Mesothelial cell of epicardium (in vitro differentiated cells): ENCODE measurements at regions not wholly inside any gene's neighbourhood (a gene's known extent, or its start where the extent isn't known, plus 50 kb on each side); places are given as distances from the start of the nearest gene placed in this dataset.
A peak's percentile ranks its signal among the peaks of the same experiment; 100 is the strongest.

ENCODE experiments used
- DNase-seq, 2 experiments: peaks; one replicate each; pipeline ENCODE4 v3.0.0; 2021; ENCODE audit warnings: low spot score in 2 of 2; ENCODE audit not compliant: unreplicated experiment in 2 of 2
- H3K27ac Mint-ChIP-seq: 2 replicates; pipeline ENCODE4 v1.8.0; 2021; ENCODE audit warnings: mixed read lengths
- H3K27me3 Mint-ChIP-seq: 2 replicates; pipeline ENCODE4 v1.8.0; 2021; ENCODE audit warnings: low read depth, mixed read lengths
- H3K36me3 Mint-ChIP-seq: 2 replicates; pipeline ENCODE4 v1.8.0; 2021; ENCODE audit warnings: mixed read lengths
- H3K4me1 Mint-ChIP-seq: 2 replicates; pipeline ENCODE4 v1.8.0; 2021; ENCODE audit warnings: mixed read lengths
- H3K4me3 Mint-ChIP-seq: 2 replicates; pipeline ENCODE4 v1.8.0; 2021; ENCODE audit warnings: mild to moderate bottlenecking, moderate library complexity, mixed read lengths
- H3K9me3 Mint-ChIP-seq: 2 replicates; pipeline ENCODE4 v1.8.0; 2021; ENCODE audit warnings: mixed read lengths
- TF ChIP-seq, protein P1 (sequence below): fragments of 200-600 bp; sonication (generic); IDR thresholded peaks from one replicate; pipeline ENCODE4 v1.5.0; 2021; ENCODE audit warnings: antibody characterized with exemption; ENCODE audit not compliant: unreplicated experiment

DNA sequence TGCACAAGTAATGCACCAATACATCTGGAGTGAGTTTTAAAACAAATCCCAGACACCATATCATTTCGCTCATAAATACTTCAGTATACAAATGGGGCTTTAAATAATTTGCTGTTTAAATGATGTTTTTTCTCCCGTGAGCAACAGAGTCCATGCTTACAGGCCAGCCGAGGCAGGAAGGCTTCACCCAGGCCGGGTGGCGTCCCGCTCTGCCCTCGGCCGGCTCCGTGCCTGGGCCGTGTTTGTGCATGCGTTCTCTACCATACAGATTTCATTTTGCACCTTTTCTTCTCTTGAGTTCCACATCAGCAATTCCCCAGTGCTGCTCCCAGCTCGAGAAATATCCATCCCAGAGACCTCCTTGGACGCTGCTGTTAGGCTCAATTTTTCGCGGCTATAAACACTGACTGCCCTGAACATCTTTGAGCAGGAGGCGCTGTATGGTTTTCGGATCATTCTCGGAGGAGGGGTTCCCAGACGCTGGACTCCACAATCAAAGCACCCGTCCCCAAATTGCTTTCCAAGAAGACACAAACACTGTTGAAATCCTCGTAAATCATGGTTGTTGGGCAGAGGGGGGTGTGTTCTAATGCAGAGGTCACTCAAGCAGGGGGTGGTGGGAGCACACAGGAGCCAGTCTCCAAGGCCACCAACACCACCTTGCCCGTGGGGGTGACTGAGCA, 91.6 kb downstream of the MICALL2 start:
- H3K27me3 Mint-ChIP-seq: peaks cover 74% of the 10 kb centered on the region
- no peaks in the 10 kb centered on the region for H3K36me3 Mint-ChIP-seq
- TF ChIP-seq, protein P1, sequence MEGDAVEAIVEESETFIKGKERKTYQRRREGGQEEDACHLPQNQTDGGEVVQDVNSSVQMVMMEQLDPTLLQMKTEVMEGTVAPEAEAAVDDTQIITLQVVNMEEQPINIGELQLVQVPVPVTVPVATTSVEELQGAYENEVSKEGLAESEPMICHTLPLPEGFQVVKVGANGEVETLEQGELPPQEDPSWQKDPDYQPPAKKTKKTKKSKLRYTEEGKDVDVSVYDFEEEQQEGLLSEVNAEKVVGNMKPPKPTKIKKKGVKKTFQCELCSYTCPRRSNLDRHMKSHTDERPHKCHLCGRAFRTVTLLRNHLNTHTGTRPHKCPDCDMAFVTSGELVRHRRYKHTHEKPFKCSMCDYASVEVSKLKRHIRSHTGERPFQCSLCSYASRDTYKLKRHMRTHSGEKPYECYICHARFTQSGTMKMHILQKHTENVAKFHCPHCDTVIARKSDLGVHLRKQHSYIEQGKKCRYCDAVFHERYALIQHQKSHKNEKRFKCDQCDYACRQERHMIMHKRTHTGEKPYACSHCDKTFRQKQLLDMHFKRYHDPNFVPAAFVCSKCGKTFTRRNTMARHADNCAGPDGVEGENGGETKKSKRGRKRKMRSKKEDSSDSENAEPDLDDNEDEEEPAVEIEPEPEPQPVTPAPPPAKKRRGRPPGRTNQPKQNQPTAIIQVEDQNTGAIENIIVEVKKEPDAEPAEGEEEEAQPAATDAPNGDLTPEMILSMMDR: no peak
- H3K4me3 Mint-ChIP-seq: no peak overlapping the region
- no peak overlapping the region for H3K27ac Mint-ChIP-seq
- no peak for DNase-seq
- H3K4me1 Mint-ChIP-seq: peaks cover 7% of the 10 kb centered on the region
- H3K9me3 Mint-ChIP-seq: no peaks in the 10 kb centered on the region

DNA sequence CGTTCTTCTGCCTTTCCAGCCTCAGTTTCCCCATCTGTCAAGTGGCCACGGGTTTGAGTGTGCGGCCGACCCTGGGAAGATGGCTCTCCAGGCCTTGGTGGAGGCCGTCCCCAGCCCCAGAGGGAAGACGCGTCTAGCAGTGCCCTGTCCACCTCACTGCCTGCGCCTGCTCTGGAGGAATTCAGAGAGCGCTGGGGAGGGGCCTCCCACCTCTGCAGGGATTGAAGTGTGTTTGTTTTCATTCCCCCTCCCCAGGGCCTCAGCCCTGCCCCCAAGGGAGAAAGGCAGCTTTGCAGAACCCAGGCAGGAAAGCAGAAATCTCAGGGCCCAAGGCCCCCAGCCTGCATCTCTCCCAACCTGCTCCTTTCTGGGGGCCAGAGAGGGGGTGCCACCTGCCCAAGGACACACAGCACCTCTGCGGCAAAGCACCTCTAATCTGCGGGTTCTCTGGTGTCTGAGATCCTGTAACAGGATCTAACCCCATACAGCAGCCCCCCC, 91.0 kb downstream of the MICALL2 start:
- Mint-ChIP-seq H3K4me3 (no peak overlapping the region), H3K36me3 (no peaks in the 10 kb centered on the region), H3K4me1 (peaks cover 7% of the 10 kb centered on the region), H3K9me3 (no peaks in the 10 kb centered on the region), H3K27ac (no peak overlapping the region), H3K27me3 (peaks cover 80% of the 10 kb centered on the region)
- DNase-seq: no peak
- TF ChIP-seq, protein P1: no peak

DNA sequence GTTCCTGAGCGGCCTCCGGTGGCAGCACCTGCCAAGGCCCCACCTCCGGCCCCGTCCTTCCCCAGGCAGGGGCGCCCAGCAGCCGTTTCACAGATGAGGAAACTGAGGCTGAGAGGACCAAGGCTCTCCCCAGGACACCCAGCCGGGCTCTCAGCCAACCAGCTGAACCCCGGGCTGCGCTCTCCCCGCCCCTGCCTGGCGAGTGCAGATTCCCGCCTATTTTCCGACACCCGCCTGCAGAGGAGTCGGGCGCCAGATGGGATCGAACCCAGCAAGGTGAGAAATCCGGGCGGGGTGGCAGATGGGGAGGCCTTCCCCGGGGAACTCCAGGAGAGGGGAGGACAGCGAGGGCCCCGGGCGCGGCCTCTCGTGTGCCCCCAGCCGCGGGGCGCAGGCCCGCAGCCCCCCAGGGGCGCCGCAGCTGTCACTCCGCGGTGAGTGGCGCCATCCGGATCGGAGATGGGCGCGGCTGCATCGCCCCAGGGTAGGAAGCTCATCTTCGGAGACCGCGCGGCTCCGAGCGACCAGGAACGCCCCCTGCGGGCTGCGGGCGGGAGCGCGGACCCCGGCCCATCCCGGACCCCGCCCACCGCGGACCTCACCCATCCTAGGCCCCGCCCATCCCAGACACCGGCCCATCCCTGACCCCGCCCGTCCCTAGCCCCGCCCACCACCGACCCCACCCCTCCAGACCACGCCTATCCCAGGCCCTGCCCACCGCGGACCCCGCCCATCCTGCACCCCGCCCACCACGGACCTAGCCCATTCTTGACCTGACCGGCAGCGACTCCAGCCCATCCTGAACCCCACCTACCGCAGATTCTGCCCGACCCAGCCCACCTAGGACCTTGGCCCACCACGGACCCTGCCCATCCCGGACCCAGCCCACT, 90.3 kb downstream of the MICALL2 start:
- peaks cover 85% of the 10 kb centered on the region for H3K27me3 Mint-ChIP-seq
- H3K36me3 Mint-ChIP-seq: no peaks in the 10 kb centered on the region
- TF ChIP-seq, protein P1: peak; percentile 63
- no peaks in the 10 kb centered on the region for H3K9me3 Mint-ChIP-seq
- peak; percentile 58 to 70 for DNase-seq
- H3K4me1 Mint-ChIP-seq: peaks cover 7% of the 10 kb centered on the region
- no peak overlapping the region for H3K27ac Mint-ChIP-seq
- H3K4me3 Mint-ChIP-seq: no peak overlapping the region

DNA sequence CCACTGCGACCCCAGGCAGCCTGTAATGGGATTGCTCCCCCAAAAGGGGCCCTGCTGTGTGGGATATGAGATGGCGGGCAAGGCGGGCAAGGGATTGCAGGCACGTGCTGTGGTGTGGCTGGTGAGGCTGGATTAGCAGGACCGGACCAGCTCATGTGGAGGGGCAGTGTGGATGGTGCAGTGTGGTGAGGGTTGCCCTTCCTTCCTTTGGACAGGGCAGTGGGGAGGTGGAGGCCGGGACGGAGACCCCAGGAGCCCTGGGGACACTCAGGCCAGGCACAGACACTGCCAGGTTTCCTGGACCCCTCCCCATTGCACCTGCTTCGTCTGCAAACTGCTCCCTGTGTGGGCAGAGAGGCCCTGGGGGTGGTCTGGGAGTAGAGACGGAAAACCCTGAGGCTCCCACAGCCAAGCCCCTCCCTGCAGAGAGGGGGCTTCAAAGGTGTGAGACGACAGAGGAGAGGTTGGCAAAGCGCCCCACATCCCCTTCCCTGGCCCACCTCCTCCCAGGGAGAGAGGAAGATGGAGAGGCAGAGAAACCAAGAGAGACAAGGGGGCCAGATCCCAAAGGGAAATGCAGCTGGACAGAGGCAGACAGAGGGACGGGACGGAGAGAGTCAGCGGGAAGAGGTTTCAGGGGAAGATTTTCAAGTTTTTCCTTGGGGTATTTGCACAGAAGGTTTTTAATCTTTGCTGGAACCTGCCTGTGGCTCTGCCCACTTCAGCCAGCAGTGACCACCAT, 89.2 kb downstream of the MICALL2 start:
- Mint-ChIP-seq H3K27ac (no peak overlapping the region), H3K4me3 (no peak overlapping the region), H3K27me3 (peaks cover 83% of the 10 kb centered on the region), H3K9me3 (no peaks in the 10 kb centered on the region), H3K4me1 (peaks cover 7% of the 10 kb centered on the region), H3K36me3 (no peaks in the 10 kb centered on the region)
- no peak for DNase-seq
- TF ChIP-seq, protein P1: no peak

DNA sequence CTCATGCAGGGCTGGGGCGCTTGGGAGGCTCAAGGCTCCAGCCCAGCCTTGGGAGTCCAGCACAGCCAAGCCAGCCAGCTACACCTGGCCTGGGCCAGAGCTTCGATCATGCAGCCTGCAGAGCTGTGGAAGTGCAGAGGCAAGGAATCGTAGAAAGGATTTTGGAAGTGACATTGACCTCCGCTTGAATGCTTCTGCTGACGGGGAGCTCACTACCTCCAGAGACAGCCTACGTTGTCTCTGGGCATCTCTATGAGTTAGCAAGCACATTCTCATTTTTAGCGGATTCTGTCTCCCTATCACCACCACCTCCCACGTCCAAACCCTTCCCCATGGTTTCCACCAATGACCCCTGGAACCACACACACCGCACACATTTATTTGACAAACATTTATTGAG, 88.5 kb downstream of the MICALL2 start:
- peaks cover 7% of the 10 kb centered on the region for H3K4me1 Mint-ChIP-seq
- TF ChIP-seq, protein P1: no peak
- no peaks in the 10 kb centered on the region for H3K9me3 Mint-ChIP-seq
- H3K4me3 Mint-ChIP-seq: no peak overlapping the region
- no peak for DNase-seq
- no peak overlapping the region for H3K27ac Mint-ChIP-seq
- H3K36me3 Mint-ChIP-seq: no peaks in the 10 kb centered on the region
- peaks cover 80% of the 10 kb centered on the region for H3K27me3 Mint-ChIP-seq
